ENCODE measurements at regions not wholly inside any gene's neighbourhood (a gene's known extent, or its start where the extent isn't known, plus 50 kb on each side); places are given as distances from the start of the nearest gene placed in this dataset.

GRCh38 chr10:89102735-89103134 lies 104.4 kb downstream of the CH25H start:
- H3K4me3 ChIP-seq (ENCODE audit: low read depth, low read length), result no peak overlapping the region
- no peak for DNase-seq (ENCODE audit: low read depth)
- TF ChIP-seq POLR2A (IDR thresholded peaks at IDR 0.05; ENCODE audit: extremely low read depth, insufficient read length) (no peak), MAX (IDR thresholded peaks at IDR 0.05; ENCODE audit: low read depth, low read length) (no peak), CTCF (IDR thresholded peaks at IDR 0.05; ENCODE audit: low read depth, low read length) (no peak), MYC (IDR thresholded peaks at IDR 0.05; ENCODE audit: low read depth, low read length) (no peak)

- TF ChIP-seq POLR2A (IDR thresholded peaks at IDR 0.05; ENCODE audit: extremely low read depth, insufficient read length) (no peak), MAX (IDR thresholded peaks at IDR 0.05; ENCODE audit: low read depth, low read length) (no peak), MYC (IDR thresholded peaks at IDR 0.05; ENCODE audit: low read depth, low read length) (no peak), CTCF (IDR thresholded peaks at IDR 0.05; ENCODE audit: low read depth, low read length) (no peak)
- H3K4me3 ChIP-seq (ENCODE audit: low read depth, low read length), result no peak overlapping the region
- DNase-seq (ENCODE audit: low read depth), result no peak
These were observed 105.2 kb downstream of the CH25H start for GRCh38 chr10:89101943-89102342.

DNA sequence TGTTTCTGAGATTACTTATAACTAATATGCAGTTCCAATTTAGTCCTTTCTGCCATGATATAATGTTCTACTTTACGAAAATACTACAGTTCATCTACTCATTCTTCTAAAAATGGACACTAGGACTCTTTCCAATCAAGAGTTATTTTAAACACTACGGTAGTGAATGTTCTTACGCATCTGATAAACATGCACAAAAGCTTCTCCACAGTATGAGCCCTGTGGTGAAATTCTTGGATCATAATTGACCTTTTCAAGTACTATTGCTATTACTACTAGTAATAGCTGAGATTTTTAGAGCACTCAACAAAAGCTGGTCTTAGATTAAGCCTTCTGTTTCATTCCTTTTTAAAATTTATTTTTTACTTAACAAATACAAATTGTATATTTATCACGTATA lies 106.4 kb downstream of the CH25H start:
- no peak for DNase-seq (ENCODE audit: low read depth)
- H3K4me3 ChIP-seq (ENCODE audit: low read depth, low read length), result no peak overlapping the region
- no peak for TF ChIP-seq MYC (IDR thresholded peaks at IDR 0.05; ENCODE audit: low read depth, low read length)
- no peak for TF ChIP-seq CTCF (IDR thresholded peaks at IDR 0.05; ENCODE audit: low read depth, low read length)
- no peak for TF ChIP-seq POLR2A (IDR thresholded peaks at IDR 0.05; ENCODE audit: extremely low read depth, insufficient read length)
- no peak for TF ChIP-seq MAX (IDR thresholded peaks at IDR 0.05; ENCODE audit: low read depth, low read length)

- no peak overlapping the region for H3K4me3 ChIP-seq (ENCODE audit: low read depth, low read length)
- TF ChIP-seq CTCF (IDR thresholded peaks at IDR 0.05; ENCODE audit: low read depth, low read length), result no peak
- DNase-seq (ENCODE audit: low read depth), result no peak
These were observed 106.6 kb downstream of the FAS start for GRCh38 chr10:89097226-89097625.

GRCh38 chr10:89095701-89096391 lies 105.2 kb downstream of the FAS start:
- H3K4me3 ChIP-seq (ENCODE audit: low read depth, low read length), result no peak overlapping the region
- no peak for DNase-seq (ENCODE audit: low read depth)
- TF ChIP-seq MAX (IDR thresholded peaks at IDR 0.05; ENCODE audit: low read depth, low read length) (no peak), POLR2A (IDR thresholded peaks at IDR 0.05; ENCODE audit: extremely low read depth, insufficient read length) (no peak), MYC (IDR thresholded peaks at IDR 0.05; ENCODE audit: low read depth, low read length) (no peak), CTCF (IDR thresholded peaks at IDR 0.05; ENCODE audit: low read depth, low read length) (no peak)

DNA sequence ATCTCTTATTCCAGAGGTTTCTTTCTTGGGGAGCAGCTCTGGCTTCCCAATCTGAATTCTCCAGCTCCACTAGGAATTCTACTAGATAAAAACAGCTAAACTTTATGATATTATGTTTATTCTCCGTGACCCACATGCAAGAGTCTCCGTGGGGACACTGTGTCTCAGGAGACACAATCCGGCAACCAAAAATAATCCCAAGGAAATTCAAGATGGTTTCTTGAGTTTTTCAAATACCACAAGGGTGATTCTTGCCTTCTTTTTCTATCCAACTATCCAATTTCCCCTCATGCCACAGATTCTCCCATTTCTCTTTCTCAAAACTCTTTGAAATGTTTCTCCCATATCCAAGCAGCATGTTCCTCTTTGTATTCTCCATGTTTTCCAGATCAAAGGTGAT lies 103.1 kb downstream of the FAS start:
- DNase-seq (ENCODE audit: low read depth), result no peak
- H3K4me3 ChIP-seq (ENCODE audit: low read depth, low read length), result no peak overlapping the region
- TF ChIP-seq CTCF (IDR thresholded peaks at IDR 0.05; ENCODE audit: low read depth, low read length) (no peak), POLR2A (IDR thresholded peaks at IDR 0.05; ENCODE audit: extremely low read depth, insufficient read length) (no peak), MAX (IDR thresholded peaks at IDR 0.05; ENCODE audit: low read depth, low read length) (no peak), MYC (IDR thresholded peaks at IDR 0.05; ENCODE audit: low read depth, low read length) (no peak)

Measured in NB4 (cell line).